Sigmoid colon (tissue), 6 donors: ENCODE measurements at regions not wholly inside any gene's neighbourhood (a gene's known extent, or its start where the extent isn't known, plus 50 kb on each side); places are given as distances from the start of the nearest gene placed in this dataset.

ENCODE experiments used
- DNase-seq: peaks from one replicate; pipeline ENCODE4 v3.0.0-alpha.2; 2019
- H3K27ac ChIP-seq, 4 donors: fragments of 200-600 bp; sonication (generic); one replicate each; pipeline ENCODE4 v1.5.1; 2016 to 2019; ENCODE audit warnings: mild to moderate bottlenecking in 1 of 4
- H3K27me3 ChIP-seq, 3 donors: fragments of 200-600 bp; sonication (generic); one replicate each; pipeline ENCODE4 v1.5.1; 2019; ENCODE audit warnings: mild to moderate bottlenecking in 1 of 3
- H3K36me3 ChIP-seq, 4 donors: fragments of 200-600 bp; sonication (generic); one replicate each; pipeline ENCODE4 v1.5.1; 2016 to 2019
- H3K4me1 ChIP-seq, 4 donors: fragments of 200-600 bp; sonication (generic); one replicate each; pipeline ENCODE4 v1.5.1; 2017 to 2019
- H3K4me3 ChIP-seq, 4 donors: fragments of 200-600 bp; sonication (generic); one replicate each; pipeline ENCODE4 v1.5.1; 2017 to 2019; ENCODE audit warnings: mild to moderate bottlenecking in 2 of 4, moderate library complexity in 1 of 4
- H3K9me3 ChIP-seq, 4 donors: fragments of 200-600 bp in 3 of 4; sonication (generic) in 3 of 4; one replicate each; pipeline versions ENCODE4 v1.5.1 to v1.6.1; 2013 to 2019
- EP300 ChIP-seq, 4 donors: sonication (generic); formaldehyde crosslinking; IDR thresholded peaks; one replicate each; pipeline ENCODE4 v1.6.1; 2017; ENCODE audit warnings: antibody characterized with exemption in 4 of 4
- POLR2A ChIP-seq, 2 donors: fragments of 450-650 bp; IDR thresholded peaks; one replicate each; pipeline ENCODE4 v1.6.1; 2016; ENCODE audit warnings: antibody characterized with exemption in 2 of 2, mild to moderate bottlenecking in 2 of 2, moderate library complexity in 2 of 2
- POLR2AphosphoS5 ChIP-seq, 4 donors: sonication (generic); formaldehyde crosslinking; IDR thresholded peaks; one replicate each; pipeline ENCODE4 v1.6.1; 2017; ENCODE audit warnings: antibody characterized with exemption in 4 of 4
- whole genome bisulfite sequencing, 2 donors: extraction: QIAGEN DNeasy Blood & Tissue Kit; methylation state at CpG; one replicate each; pipeline ENCODE4 v1.1.7; 2013; 5-methylcytosine and 5-hydroxymethylcytosine counted together
- intact Hi-C: fragments of 100-400 bp; cut with DNase I; formaldehyde crosslinking; loops from one replicate; pipeline ENCODE4 v1.15.1; 2023
- TF ChIP-seq, protein P1 (sequence below), 4 experiments: fragments of 450-650 bp in 3 of 4; fragments of 200-600 bp in 1 of 4; IDR thresholded peaks; one replicate each; pipeline ENCODE4 v1.5.1; 2016 to 2019; ENCODE audit warnings: antibody characterized with exemption in 4 of 4, mild to moderate bottlenecking in 3 of 4, moderate library complexity in 2 of 4
- donor health status: healthy with polysubstance abuse.
- donor health status: healthy.

DNA sequence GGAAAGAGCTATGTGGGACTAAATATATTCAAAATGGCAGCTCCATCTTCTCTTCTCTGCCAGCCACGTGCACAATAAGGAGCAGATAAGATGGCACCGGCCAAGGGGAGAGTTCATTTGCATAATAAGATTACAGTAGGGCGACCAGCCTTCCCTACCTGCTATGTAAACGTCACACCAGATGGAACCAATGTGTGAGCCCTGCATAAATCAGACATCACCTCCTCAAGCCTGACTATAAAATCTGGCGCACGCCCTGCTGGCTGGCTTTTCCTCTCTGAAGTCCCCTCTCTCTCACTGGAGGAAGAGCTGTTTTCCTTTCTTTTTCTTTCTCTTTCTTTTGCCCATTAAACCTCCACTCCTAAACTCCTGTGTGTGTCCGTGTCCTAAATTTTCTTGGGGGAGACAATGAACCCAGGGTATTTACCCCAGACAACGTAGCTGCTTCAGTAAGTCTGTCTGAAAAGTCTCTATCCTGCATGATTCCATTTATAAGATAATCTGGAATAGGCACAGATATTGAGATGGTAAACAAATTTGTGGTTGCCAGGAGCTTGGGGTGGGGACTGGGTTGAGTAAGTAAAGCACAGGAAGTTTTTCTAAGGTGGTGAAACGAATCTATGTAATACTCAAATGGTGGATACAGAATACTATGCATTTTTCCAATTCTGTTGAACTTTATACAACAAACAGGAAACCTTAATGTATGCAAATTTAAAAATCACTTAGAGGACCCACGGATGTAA is 670.0 kb upstream of the KIRREL3 start:
- Histone ChIP-seq H3K27me3 (no peaks in the 10 kb centered on the region), H3K36me3 (no peaks in the 10 kb centered on the region), H3K4me1 (peaks cover 0 to 4% (median 0%) of the 10 kb centered on the region in 4 donors), H3K27ac (no peak overlapping the region), H3K9me3 (peaks cover 0 to 3% (median 0%) of the 10 kb centered on the region in 4 donors), H3K4me3 (no peak overlapping the region)
- TF ChIP-seq POLR2A (IDR thresholded peaks at IDR 0.05) (no peak), EP300 (IDR thresholded peaks at IDR 0.05) (no peak), POLR2AphosphoS5 (IDR thresholded peaks at IDR 0.05) (no peak)
- TF ChIP-seq, protein P1, sequence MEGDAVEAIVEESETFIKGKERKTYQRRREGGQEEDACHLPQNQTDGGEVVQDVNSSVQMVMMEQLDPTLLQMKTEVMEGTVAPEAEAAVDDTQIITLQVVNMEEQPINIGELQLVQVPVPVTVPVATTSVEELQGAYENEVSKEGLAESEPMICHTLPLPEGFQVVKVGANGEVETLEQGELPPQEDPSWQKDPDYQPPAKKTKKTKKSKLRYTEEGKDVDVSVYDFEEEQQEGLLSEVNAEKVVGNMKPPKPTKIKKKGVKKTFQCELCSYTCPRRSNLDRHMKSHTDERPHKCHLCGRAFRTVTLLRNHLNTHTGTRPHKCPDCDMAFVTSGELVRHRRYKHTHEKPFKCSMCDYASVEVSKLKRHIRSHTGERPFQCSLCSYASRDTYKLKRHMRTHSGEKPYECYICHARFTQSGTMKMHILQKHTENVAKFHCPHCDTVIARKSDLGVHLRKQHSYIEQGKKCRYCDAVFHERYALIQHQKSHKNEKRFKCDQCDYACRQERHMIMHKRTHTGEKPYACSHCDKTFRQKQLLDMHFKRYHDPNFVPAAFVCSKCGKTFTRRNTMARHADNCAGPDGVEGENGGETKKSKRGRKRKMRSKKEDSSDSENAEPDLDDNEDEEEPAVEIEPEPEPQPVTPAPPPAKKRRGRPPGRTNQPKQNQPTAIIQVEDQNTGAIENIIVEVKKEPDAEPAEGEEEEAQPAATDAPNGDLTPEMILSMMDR (IDR thresholded peaks at IDR 0.05) = no peak
- DNase-seq = no peak
- intact Hi-C loops = no loop called here
- 55 to 71% methylated on average over 10 of the region's 10 CpGs for WGBS, 2 donors

DNA sequence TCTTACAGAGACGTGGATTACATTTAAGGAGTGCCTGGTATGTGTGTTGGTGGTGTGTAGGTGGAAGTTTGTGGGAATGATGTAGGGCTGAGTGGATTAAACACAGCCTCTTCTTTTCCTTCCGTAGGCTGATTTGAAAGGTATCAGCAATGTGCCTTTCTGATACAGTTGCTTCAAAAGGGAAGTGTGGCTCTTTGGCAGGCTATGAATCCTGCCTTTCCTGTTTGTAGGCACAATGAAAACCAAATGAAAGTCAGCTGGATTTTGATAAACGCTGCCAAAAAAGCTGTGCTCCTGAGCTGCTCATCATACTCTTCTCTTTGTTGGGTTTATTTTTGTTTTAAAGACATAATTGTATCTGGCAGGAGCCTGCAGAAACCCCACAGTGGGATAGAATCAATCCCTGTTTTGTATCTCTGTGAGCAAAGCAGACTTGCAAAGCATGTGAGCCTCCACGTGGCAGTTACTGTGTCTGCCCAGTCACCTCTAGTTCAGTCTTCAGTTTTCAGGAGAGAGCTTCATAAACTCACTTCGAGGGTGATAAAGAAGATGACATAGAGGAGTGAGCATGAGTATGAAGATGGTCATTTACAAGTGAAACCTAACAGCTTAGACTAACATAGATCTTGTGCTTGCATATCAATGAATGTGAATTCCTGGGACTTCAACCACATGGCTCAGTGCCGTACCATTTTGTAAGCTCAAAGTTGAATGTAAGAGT is 655.7 kb upstream of the KIRREL3 start:
- TF ChIP-seq, protein P1 (IDR thresholded peaks at IDR 0.05) = no peak
- no peak for TF ChIP-seq EP300 (IDR thresholded peaks at IDR 0.05)
- no peak for TF ChIP-seq POLR2A (IDR thresholded peaks at IDR 0.05)
- H3K4me1 ChIP-seq = no peaks in the 10 kb centered on the region
- H3K36me3 ChIP-seq = no peaks in the 10 kb centered on the region
- intact Hi-C loops = no loop called here
- 46 to 61% methylated on average over 6 of the region's 6 CpGs for WGBS, 2 donors
- H3K27ac ChIP-seq = no peak overlapping the region
- no peaks in the 10 kb centered on the region for H3K9me3 ChIP-seq
- no peak overlapping the region for H3K4me3 ChIP-seq
- no peaks in the 10 kb centered on the region for H3K27me3 ChIP-seq
- no peak for DNase-seq

DNA sequence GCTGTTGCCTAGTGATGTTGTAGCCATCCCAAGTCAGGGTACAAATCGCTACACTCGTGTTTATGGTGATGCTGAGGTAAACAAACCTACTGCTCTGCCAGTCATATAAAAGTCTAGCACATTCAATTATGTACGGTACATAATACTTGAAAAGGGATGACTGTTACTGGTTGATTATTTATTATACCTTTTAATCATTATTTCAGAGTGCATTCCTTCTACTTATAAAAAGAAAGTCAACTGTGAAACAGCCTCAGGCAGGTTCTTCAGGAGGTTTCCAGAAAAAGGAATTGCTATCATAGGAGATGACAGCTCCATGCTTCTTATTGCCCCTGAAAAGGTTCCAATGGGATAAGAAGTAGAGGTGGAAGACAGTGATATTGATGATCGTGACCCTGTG is 652.5 kb upstream of the KIRREL3 start:
- H3K36me3 ChIP-seq = no peaks in the 10 kb centered on the region
- H3K27me3 ChIP-seq = no peaks in the 10 kb centered on the region
- no peak overlapping the region for H3K27ac ChIP-seq
- no peak for TF ChIP-seq POLR2AphosphoS5 (IDR thresholded peaks at IDR 0.05)
- no peak for TF ChIP-seq EP300 (IDR thresholded peaks at IDR 0.05)
- TF ChIP-seq, protein P1 (IDR thresholded peaks at IDR 0.05) = no peak
- no peak for TF ChIP-seq POLR2A (IDR thresholded peaks at IDR 0.05)
- no peaks in the 10 kb centered on the region for H3K4me1 ChIP-seq
- DNase-seq = no peak
- intact Hi-C loops = no loop called here
- 89 to 91% methylated on average over 4 of the region's 4 CpGs for WGBS, 2 donors
- H3K9me3 ChIP-seq = no peaks in the 10 kb centered on the region
- no peak overlapping the region for H3K4me3 ChIP-seq

DNA sequence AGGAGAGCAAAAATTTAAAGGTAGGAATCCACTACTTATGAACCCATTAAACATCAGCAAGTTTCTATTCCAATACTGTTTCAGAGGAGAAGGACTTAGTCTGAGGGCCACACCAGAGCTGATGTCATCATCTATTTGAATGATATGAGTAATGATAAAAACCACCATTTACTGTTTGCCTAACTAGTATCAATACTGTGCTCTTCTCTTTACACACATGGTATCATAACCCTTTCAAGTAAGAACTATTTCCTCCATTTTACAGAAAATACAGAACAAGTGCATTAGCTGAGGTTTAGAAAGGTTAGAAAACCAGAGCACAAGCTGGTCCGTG is 651.3 kb upstream of the KIRREL3 start:
- intact Hi-C loops = no loop called here
- Histone ChIP-seq H3K9me3 (no peaks in the 10 kb centered on the region), H3K4me1 (no peaks in the 10 kb centered on the region), H3K27me3 (no peaks in the 10 kb centered on the region), H3K4me3 (no peak overlapping the region), H3K27ac (no peak overlapping the region), H3K36me3 (no peaks in the 10 kb centered on the region)
- no peak for DNase-seq
- WGBS, 2 donors = 82 to 91% methylated on average over 1 of the region's 1 CpG
- TF ChIP-seq, protein P1 (IDR thresholded peaks at IDR 0.05) = no peak
- no peak for TF ChIP-seq POLR2A (IDR thresholded peaks at IDR 0.05)
- TF ChIP-seq POLR2AphosphoS5 (IDR thresholded peaks at IDR 0.05) = no peak
- TF ChIP-seq EP300 (IDR thresholded peaks at IDR 0.05) = no peak
